Ishikawa (cell line): ENCODE measurements at regions not wholly inside any gene's neighbourhood (a gene's known extent, or its start where the extent isn't known, plus 50 kb on each side); places are given as distances from the start of the nearest gene placed in this dataset.

ENCODE experiments used
- CEBPB ChIP-seq: IDR thresholded peaks from 2 replicates; pipeline ENCODE4 v1.6.1; 2012
- CREB1 ChIP-seq: IDR thresholded peaks from 2 replicates; pipeline ENCODE4 v1.6.1; 2012; ENCODE audit warnings: low read depth
- EGR1 ChIP-seq: IDR thresholded peaks from 2 replicates; pipeline ENCODE4 v1.6.1; 2012
- EP300 ChIP-seq: IDR thresholded peaks from 2 replicates; pipeline ENCODE4 v1.6.1; 2012; ENCODE audit warnings: borderline replicate concordance
- FOXM1 ChIP-seq: IDR thresholded peaks from 2 replicates; pipeline ENCODE4 v1.6.1; 2012; ENCODE audit warnings: low read depth, borderline replicate concordance
- MAX ChIP-seq: IDR thresholded peaks from 2 replicates; pipeline ENCODE4 v1.6.1; 2012
- RAD21 ChIP-seq: IDR thresholded peaks from 2 replicates; pipeline ENCODE4 v1.6.1; 2012; ENCODE audit warnings: low read depth
- REST ChIP-seq: IDR thresholded peaks from 2 replicates; pipeline ENCODE4 v1.6.1; 2012; ENCODE audit warnings: low read depth, mild to moderate bottlenecking
- TAF1 ChIP-seq: IDR thresholded peaks from 2 replicates; pipeline ENCODE4 v1.6.1; 2012; ENCODE audit warnings: low read depth, mild to moderate bottlenecking
- TEAD4 ChIP-seq: IDR thresholded peaks from 2 replicates; pipeline ENCODE4 v1.6.1; 2012
- USF1 ChIP-seq: IDR thresholded peaks from 2 replicates; pipeline ENCODE4 v1.6.1; 2012
- ZBTB7A ChIP-seq: IDR thresholded peaks from 2 replicates; pipeline ENCODE4 v1.6.1; 2012; ENCODE audit warnings: low read depth

GRCh38 chr14:104393199-104393897 lies 186.2 kb upstream of the C14orf180 start:
- TF ChIP-seq USF1, result no peak
- TF ChIP-seq REST, result no peak
- no peak for TF ChIP-seq CREB1
- no peak for TF ChIP-seq FOXM1
- no peak for TF ChIP-seq TEAD4
- TF ChIP-seq EP300, result no peak
- no peak for TF ChIP-seq TAF1
- no peak for TF ChIP-seq EGR1
- TF ChIP-seq RAD21, result no peak
- no peak for TF ChIP-seq ZBTB7A
- TF ChIP-seq CEBPB, result no peak
- no peak for TF ChIP-seq MAX
